Endothelial cell of umbilical vein (primary cell): ENCODE measurements at regions not wholly inside any gene's neighbourhood (a gene's known extent, or its start where the extent isn't known, plus 50 kb on each side); places are given as distances from the start of the nearest gene placed in this dataset.

Experiments used
- BruUV-seq: library from RNA; stranded (reverse); fragments of 400-500 nt; replicated peaks from 2 replicates; lab custom pipeline; 2021; lab: Mats Ljungman, UMichigan
- CTCF ChIA-PET: fragments of 300-600, 350-600 bp; sonication (Branson Sonifier 250); formaldehyde crosslinking; loops from one replicate; lab custom pipeline; 2021; ENCODE audit warnings: antibody characterized with exemption, inconsistent platforms; lab: Charles Lee
- POLR2A ChIA-PET: fragments of 300-600, 350-600 bp; sonication (Branson Sonifier 250); formaldehyde crosslinking; loops from one replicate; lab custom pipeline; 2021; ENCODE audit warnings: antibody characterized with exemption, inconsistent platforms; lab: Charles Lee
- DNase-seq: peaks from one replicate; pipeline ENCODE4 v3.0.0-alpha.2; 2011; ENCODE audit warnings: low read depth, low spot score
- FAIRE-seq: peaks from 2 replicates; lab custom pipeline; 2011; peaks lifted over from hg19 to GRCh38; lab: Jason Lieb, UNC
- H2AFZ ChIP-seq: 2 replicates; pipeline ENCODE4 v1.6.0; 2012; ENCODE audit warnings: low read depth, low read length, control low read depth, inconsistent platforms
- H3K27ac ChIP-seq: 2 replicates; pipeline ENCODE4 v1.5.1; 2011; ENCODE audit warnings: low read depth, mild to moderate bottlenecking, control low read depth, low read length, moderate library complexity; ENCODE audit not compliant: insufficient read depth
- H3K27me3 ChIP-seq, 2 experiments: 2 replicates each; pipeline versions ENCODE4 v1.6.0 to v1.6.1; 2011; ENCODE audit warnings: low read length in 2 of 2, mixed read lengths in 1 of 2; ENCODE audit not compliant: control insufficient read depth in 2 of 2, insufficient read depth in 2 of 2
- H3K36me3 ChIP-seq, 2 experiments: 2 replicates in 1 of 2; 3 replicates in 1 of 2; pipeline ENCODE4 v1.5.1; 2011; ENCODE audit warnings: low read length in 2 of 2, mild to moderate bottlenecking in 1 of 2, moderate library complexity in 1 of 2; ENCODE audit not compliant: control insufficient read depth in 2 of 2, insufficient read depth in 2 of 2; ENCODE audit errors: extremely low read depth in 1 of 2
- H3K4me1 ChIP-seq: 3 replicates; pipeline ENCODE4 v1.5.1; 2011; ENCODE audit warnings: mild to moderate bottlenecking, low read length; ENCODE audit not compliant: control insufficient read depth, insufficient read depth; ENCODE audit errors: extremely low read depth
- H3K4me2 ChIP-seq: 2 replicates; pipeline ENCODE4 v1.6.1; 2011; ENCODE audit warnings: low read length, control low read depth, mixed read lengths; ENCODE audit not compliant: insufficient read depth
- H3K4me3 ChIP-seq, 3 experiments: fragments of 200-600 bp in 1 of 3; sonication (generic), shearing (Covaris generic) in 1 of 3; replicated peaks in 1 of 3; 2 replicates each; pipeline ENCODE4 v1.5.1; 2011 to 2016; ENCODE audit warnings: control low read depth in 3 of 3, low read length in 3 of 3, mild to moderate bottlenecking in 2 of 3, inconsistent platforms in 1 of 3, low read depth in 1 of 3, moderate library complexity in 1 of 3; ENCODE audit not compliant: insufficient read depth in 1 of 3
- H3K79me2 ChIP-seq: 2 replicates; pipeline ENCODE4 v1.6.0; 2012; ENCODE audit warnings: low read length, inconsistent platforms; ENCODE audit not compliant: control insufficient read depth, insufficient read depth
- H3K9ac ChIP-seq: replicated peaks from 2 replicates; pipeline ENCODE3; 2011; ENCODE audit warnings: low read length, control low read depth; ENCODE audit not compliant: insufficient read depth; ENCODE audit errors: extremely low read depth
- H3K9me1 ChIP-seq: replicated peaks from 3 replicates; pipeline ENCODE4 v1.6.0; 2011; ENCODE audit warnings: mild to moderate bottlenecking, low read length; ENCODE audit not compliant: control insufficient read depth, insufficient read depth; ENCODE audit errors: extremely low read depth
- H3K9me3 ChIP-seq: replicated peaks from 2 replicates; pipeline ENCODE4 v1.5.1; 2012; ENCODE audit warnings: low read length, inconsistent platforms; ENCODE audit not compliant: control insufficient read depth, insufficient read depth
- H4K20me1 ChIP-seq: replicated peaks from 2 replicates; pipeline ENCODE3; 2011; ENCODE audit warnings: mild to moderate bottlenecking, low read length; ENCODE audit not compliant: control insufficient read depth, insufficient read depth; ENCODE audit errors: extremely low read depth
- EZH2 ChIP-seq: IDR thresholded peaks from 2 replicates; pipeline ENCODE4 v1.6.1; 2012; ENCODE audit warnings: borderline replicate concordance, low read depth, mild to moderate bottlenecking, moderate library complexity, low read length, inconsistent platforms; ENCODE audit not compliant: severe bottlenecking
- FOS ChIP-seq: IDR thresholded peaks from 2 replicates; pipeline ENCODE4 v1.6.1; 2011; ENCODE audit warnings: mild to moderate bottlenecking, low read length, moderate library complexity, borderline replicate concordance; ENCODE audit not compliant: insufficient read depth
- GATA2 ChIP-seq: IDR thresholded peaks from 2 replicates; pipeline ENCODE4 v1.7.0; 2011; ENCODE audit warnings: low read depth, mild to moderate bottlenecking, moderate library complexity, mixed read lengths, low read length; ENCODE audit not compliant: insufficient read length, insufficient read depth
- JUN ChIP-seq: IDR thresholded peaks from 2 replicates; pipeline ENCODE4 v1.6.1; 2011; ENCODE audit warnings: borderline replicate concordance, low read depth; ENCODE audit not compliant: insufficient read length, insufficient read depth
- MYC ChIP-seq: IDR thresholded peaks from one replicate; pipeline ENCODE4 v1.6.1; 2011; ENCODE audit warnings: mild to moderate bottlenecking, low read depth, low read length
- POLR2A ChIP-seq: IDR thresholded peaks from 2 replicates; pipeline ENCODE4 v1.6.1; 2012; ENCODE audit warnings: low read depth, mild to moderate bottlenecking, control low read depth, low read length
- POLR2AphosphoS5 ChIP-seq: IDR thresholded peaks from 2 replicates; pipeline ENCODE4 v1.6.1; 2012; ENCODE audit warnings: low read depth, mild to moderate bottlenecking, control low read depth, low read length, moderate library complexity; ENCODE audit not compliant: insufficient read depth
- dilution Hi-C: fragments of 300-500 bp; cut with MboI; formaldehyde crosslinking; loops from one replicate; pipeline ENCODE4 v1.15.0; 2019; ENCODE audit warnings: low sequenced_read_pairs; ENCODE audit not compliant: extremely low pct_ligation_motif_present
- intact Hi-C: fragments of 100-400 bp; cut with micrococcal nuclease; formaldehyde crosslinking; loops from one replicate; pipeline ENCODE4 v1.10.0; 2022
- TF ChIP-seq, protein P1 (sequence below), 2 donors: IDR thresholded peaks; 1 replicate in 1 of 2; 2 replicates in 1 of 2; pipeline ENCODE4 v1.5.1; 2011; ENCODE audit warnings: low read length in 2 of 2, mild to moderate bottlenecking in 2 of 2, moderate library complexity in 2 of 2, control low read depth in 1 of 2, inconsistent platforms in 1 of 2, low read depth in 1 of 2; ENCODE audit not compliant: insufficient read depth in 1 of 2; ENCODE audit errors: extremely low read depth in 1 of 2
- TF ChIP-seq, protein P2 (sequence below): IDR thresholded peaks from 2 replicates; pipeline ENCODE4 v1.6.1; 2011; ENCODE audit not compliant: insufficient read depth, insufficient read length

DNA sequence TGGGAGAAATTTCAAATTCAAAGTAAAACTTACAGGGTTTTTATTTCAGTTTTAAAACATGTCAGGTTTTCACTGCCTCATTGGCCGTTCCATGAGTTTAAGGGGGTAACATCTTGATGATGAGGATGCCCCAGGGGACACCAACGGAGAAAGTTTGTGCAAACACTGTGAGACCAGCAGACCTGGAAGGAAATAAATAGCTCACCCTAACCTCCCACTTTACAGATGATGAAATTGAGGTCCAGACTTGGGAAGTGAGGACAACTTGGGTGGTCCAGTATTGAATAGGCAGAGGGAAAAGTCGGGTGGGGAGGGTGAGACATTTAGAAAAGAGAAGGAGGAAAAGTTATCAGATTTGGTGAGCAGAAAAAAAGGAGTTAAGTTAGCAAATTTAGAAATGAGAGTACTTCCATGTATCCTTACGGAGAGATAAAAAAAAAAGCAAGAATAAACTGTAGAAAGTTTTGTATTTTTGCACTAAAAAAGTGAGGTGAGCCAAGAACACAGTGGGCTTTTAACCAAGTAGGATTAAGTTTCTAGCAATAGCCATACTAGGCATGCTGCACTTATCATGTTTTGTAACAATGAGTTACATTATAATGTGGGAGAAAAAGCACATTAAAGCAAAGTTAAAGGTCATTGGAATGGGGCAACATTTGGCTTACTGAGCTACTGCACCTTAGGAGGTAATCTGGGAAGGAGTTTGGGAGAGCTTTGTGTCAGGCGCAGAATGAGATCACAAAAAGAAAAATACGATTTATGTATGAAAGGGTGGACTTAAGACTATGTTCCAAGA lies 125.1 kb downstream of the GAS1 start:
- H3K27me3 ChIP-seq = no peaks in the 10 kb centered on the region
- dilution Hi-C loops = no loop called here
- intact Hi-C loops = no loop called here

More for the DNA sequence above, 125.1 kb downstream of the GAS1 start:
- Histone ChIP-seq H3K9ac (no peak overlapping the region), H3K36me3 (no peaks in the 10 kb centered on the region), H3K9me1 (no peaks in the 10 kb centered on the region), H2AFZ (no peak overlapping the region), H3K27ac (no peak overlapping the region), H4K20me1 (no peaks in the 10 kb centered on the region), H3K4me2 (no peak overlapping the region), H3K9me3 (peaks cover 2% of the 10 kb centered on the region), H3K79me2 (no peaks in the 10 kb centered on the region), H3K4me1 (no peaks in the 10 kb centered on the region), H3K4me3 (no peak overlapping the region)
- DNase-seq (no peak), FAIRE-seq (no peak)
- ChIA-PET POLR2A (no interaction called here), CTCF (no interaction called here)
- no TSS peak for BruUV-seq
- TF ChIP-seq FOS (no peak), JUN (no peak), GATA2 (no peak), MYC (no peak), EZH2 (no peak), POLR2A (no peak), POLR2AphosphoS5 (no peak)
- TF ChIP-seq, protein P1, sequence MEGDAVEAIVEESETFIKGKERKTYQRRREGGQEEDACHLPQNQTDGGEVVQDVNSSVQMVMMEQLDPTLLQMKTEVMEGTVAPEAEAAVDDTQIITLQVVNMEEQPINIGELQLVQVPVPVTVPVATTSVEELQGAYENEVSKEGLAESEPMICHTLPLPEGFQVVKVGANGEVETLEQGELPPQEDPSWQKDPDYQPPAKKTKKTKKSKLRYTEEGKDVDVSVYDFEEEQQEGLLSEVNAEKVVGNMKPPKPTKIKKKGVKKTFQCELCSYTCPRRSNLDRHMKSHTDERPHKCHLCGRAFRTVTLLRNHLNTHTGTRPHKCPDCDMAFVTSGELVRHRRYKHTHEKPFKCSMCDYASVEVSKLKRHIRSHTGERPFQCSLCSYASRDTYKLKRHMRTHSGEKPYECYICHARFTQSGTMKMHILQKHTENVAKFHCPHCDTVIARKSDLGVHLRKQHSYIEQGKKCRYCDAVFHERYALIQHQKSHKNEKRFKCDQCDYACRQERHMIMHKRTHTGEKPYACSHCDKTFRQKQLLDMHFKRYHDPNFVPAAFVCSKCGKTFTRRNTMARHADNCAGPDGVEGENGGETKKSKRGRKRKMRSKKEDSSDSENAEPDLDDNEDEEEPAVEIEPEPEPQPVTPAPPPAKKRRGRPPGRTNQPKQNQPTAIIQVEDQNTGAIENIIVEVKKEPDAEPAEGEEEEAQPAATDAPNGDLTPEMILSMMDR (IDR thresholded peaks at IDR 0.05; ENCODE audit: extremely low read depth in 1 of 2, insufficient read depth in 1 of 2, low read depth in 1 of 2, low read length in 2 of 2) = no peak
- TF ChIP-seq, protein P2, sequence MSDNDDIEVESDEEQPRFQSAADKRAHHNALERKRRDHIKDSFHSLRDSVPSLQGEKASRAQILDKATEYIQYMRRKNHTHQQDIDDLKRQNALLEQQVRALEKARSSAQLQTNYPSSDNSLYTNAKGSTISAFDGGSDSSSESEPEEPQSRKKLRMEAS = no peak
